Caco-2 (cell line): ENCODE measurements at regions not wholly inside any gene's neighbourhood (a gene's known extent, or its start where the extent isn't known, plus 50 kb on each side); places are given as distances from the start of the nearest gene placed in this dataset.

Experiments
- BruUV-seq: library from RNA; stranded (reverse); fragments of 400-500 nt; replicated peaks from 2 replicates; lab custom pipeline; 2021; lab: Mats Ljungman, UMichigan
- CTCF ChIA-PET: fragments of 300-600 bp; sonication (Branson Sonifier 250); formaldehyde crosslinking; loops from one replicate; lab custom pipeline; 2022; ENCODE audit warnings: antibody characterized with exemption; lab: Charles Lee
- POLR2A ChIA-PET: fragments of 300-600 bp; sonication (Branson Sonifier 250); formaldehyde crosslinking; loops from one replicate; lab custom pipeline; 2022; ENCODE audit warnings: antibody characterized with exemption; lab: Charles Lee
- DNase-seq, 2 experiments: peaks; one replicate each; pipeline versions ENCODE4 v3.0.0 to v3.0.0-alpha.2; 2020 to 2022
- H3K27me3 ChIP-seq: replicated peaks from 2 replicates; pipeline ENCODE4 v1.6.0; 2011; ENCODE audit warnings: low read length; ENCODE audit not compliant: control insufficient read depth, insufficient read depth
- H3K36me3 ChIP-seq: 2 replicates; pipeline ENCODE4 v1.5.1; 2011; ENCODE audit warnings: low read length; ENCODE audit not compliant: control insufficient read depth, insufficient read depth
- H3K4me1 ChIP-seq: fragments of 250-450 bp; sonication (Bioruptor Pico); 2 replicates; pipeline ENCODE4 v1.5.1; 2020; ENCODE audit warnings: mild to moderate bottlenecking
- H3K4me3 ChIP-seq: 2 replicates; pipeline ENCODE4 v1.5.1; 2011; ENCODE audit warnings: low read depth, mild to moderate bottlenecking, control low read depth, low read length
- H3K9me3 ChIP-seq: fragments of 250-450 bp; sonication (Bioruptor Pico); 2 replicates; pipeline ENCODE4 v1.5.1; 2020; ENCODE audit warnings: mild to moderate bottlenecking, moderate library complexity
- H3K27ac Mint-ChIP-seq: one replicate; pipeline ENCODE4 v1.8.0; 2022; ENCODE audit warnings: mixed read lengths; ENCODE audit not compliant: unreplicated experiment
- H3K27me3 Mint-ChIP-seq: one replicate; pipeline ENCODE4 v1.8.0; 2022; ENCODE audit warnings: mixed read lengths; ENCODE audit not compliant: insufficient read depth, unreplicated experiment
- H3K36me3 Mint-ChIP-seq: one replicate; pipeline ENCODE4 v1.8.0; 2022; ENCODE audit warnings: mild to moderate bottlenecking, mixed read lengths; ENCODE audit not compliant: insufficient read depth, unreplicated experiment
- H3K4me1 Mint-ChIP-seq: one replicate; pipeline ENCODE4 v1.8.0; 2022; ENCODE audit warnings: low read depth, mixed read lengths; ENCODE audit not compliant: unreplicated experiment
- H3K4me3 Mint-ChIP-seq: one replicate; pipeline ENCODE4 v1.8.0; 2022; ENCODE audit warnings: mild to moderate bottlenecking, moderate library complexity, mixed read lengths; ENCODE audit not compliant: unreplicated experiment
- H3K9me3 Mint-ChIP-seq: one replicate; pipeline ENCODE4 v1.8.0; 2022; ENCODE audit warnings: mixed read lengths; ENCODE audit not compliant: unreplicated experiment
- intact Hi-C: fragments of 100-400 bp; cut with micrococcal nuclease; formaldehyde crosslinking; loops from one replicate; pipeline ENCODE4 v1.10.0; 2022; ENCODE audit not compliant: unreplicated experiment
- TF ChIP-seq, protein P1 (sequence below), 2 experiments: fragments of 200-600 bp in 1 of 2; IDR thresholded peaks; 1 replicate in 1 of 2; 2 replicates in 1 of 2; pipeline versions ENCODE4 v1.5.1 to v1.8.0; 2011 to 2022; ENCODE audit warnings: antibody characterized with exemption in 1 of 2, control low read depth in 1 of 2, inconsistent platforms in 1 of 2, low read depth in 1 of 2, low read length in 1 of 2, mild to moderate bottlenecking in 1 of 2, moderate library complexity in 1 of 2; ENCODE audit not compliant: insufficient read depth in 1 of 2, severe bottlenecking in 1 of 2, unreplicated experiment in 1 of 2

DNA sequence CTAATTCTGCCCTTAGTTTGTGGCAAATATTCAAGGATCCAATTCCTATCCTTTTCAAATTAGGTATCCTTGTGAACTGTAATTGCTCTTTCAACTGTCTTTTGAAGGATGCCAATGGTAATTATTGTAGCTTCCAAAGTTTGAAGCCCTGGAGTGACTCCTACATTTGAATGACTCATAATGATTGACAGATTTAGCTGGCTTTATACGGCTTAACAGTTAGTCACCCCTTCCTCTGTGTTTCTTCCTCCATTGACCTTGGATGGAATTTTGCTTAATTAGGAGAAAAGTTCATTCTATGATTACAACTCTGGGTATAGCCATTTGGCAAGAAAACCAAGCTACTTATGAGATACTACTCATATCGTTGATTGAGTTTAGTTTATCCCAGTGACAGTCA, 639.3 kb upstream of the KIRREL3 start:
- POLR2A ChIA-PET: no interaction called here
- Histone ChIP-seq H3K36me3 (no peaks in the 10 kb centered on the region), H3K27me3 (no peaks in the 10 kb centered on the region), H3K9me3 (no peaks in the 10 kb centered on the region), H3K4me1 (no peaks in the 10 kb centered on the region), H3K4me3 (no peak overlapping the region)
- no peaks in the 10 kb centered on the region for H3K36me3 Mint-ChIP-seq
- H3K27me3 Mint-ChIP-seq: peaks cover 3% of the 10 kb centered on the region
- no peaks in the 10 kb centered on the region for H3K9me3 Mint-ChIP-seq
- H3K4me1 Mint-ChIP-seq: no peaks in the 10 kb centered on the region
- no TSS peak for BruUV-seq
- no peak overlapping the region for H3K4me3 Mint-ChIP-seq
- no peak for DNase-seq
- intact Hi-C loops: no loop called here
- TF ChIP-seq, protein P1, sequence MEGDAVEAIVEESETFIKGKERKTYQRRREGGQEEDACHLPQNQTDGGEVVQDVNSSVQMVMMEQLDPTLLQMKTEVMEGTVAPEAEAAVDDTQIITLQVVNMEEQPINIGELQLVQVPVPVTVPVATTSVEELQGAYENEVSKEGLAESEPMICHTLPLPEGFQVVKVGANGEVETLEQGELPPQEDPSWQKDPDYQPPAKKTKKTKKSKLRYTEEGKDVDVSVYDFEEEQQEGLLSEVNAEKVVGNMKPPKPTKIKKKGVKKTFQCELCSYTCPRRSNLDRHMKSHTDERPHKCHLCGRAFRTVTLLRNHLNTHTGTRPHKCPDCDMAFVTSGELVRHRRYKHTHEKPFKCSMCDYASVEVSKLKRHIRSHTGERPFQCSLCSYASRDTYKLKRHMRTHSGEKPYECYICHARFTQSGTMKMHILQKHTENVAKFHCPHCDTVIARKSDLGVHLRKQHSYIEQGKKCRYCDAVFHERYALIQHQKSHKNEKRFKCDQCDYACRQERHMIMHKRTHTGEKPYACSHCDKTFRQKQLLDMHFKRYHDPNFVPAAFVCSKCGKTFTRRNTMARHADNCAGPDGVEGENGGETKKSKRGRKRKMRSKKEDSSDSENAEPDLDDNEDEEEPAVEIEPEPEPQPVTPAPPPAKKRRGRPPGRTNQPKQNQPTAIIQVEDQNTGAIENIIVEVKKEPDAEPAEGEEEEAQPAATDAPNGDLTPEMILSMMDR (IDR thresholded peaks at IDR 0.05; ENCODE audit: insufficient read depth in 1 of 2, low read depth in 1 of 2, low read length in 1 of 2, severe bottlenecking in 1 of 2, unreplicated experiment in 1 of 2): no peak
- CTCF ChIA-PET: no interaction called here
- H3K27ac Mint-ChIP-seq: no peak overlapping the region

GRCh38 chr11:127632976-127633680, 632.6 kb upstream of the KIRREL3 start:
- peaks cover 3% of the 10 kb centered on the region for H3K27me3 Mint-ChIP-seq
- Histone ChIP-seq H3K27me3 (no peaks in the 10 kb centered on the region), H3K36me3 (no peaks in the 10 kb centered on the region), H3K4me1 (no peaks in the 10 kb centered on the region), H3K4me3 (no peak overlapping the region), H3K9me3 (no peaks in the 10 kb centered on the region)
- no peaks in the 10 kb centered on the region for H3K36me3 Mint-ChIP-seq
- intact Hi-C loops: no loop called here
- no peaks in the 10 kb centered on the region for H3K4me1 Mint-ChIP-seq
- H3K4me3 Mint-ChIP-seq: no peak overlapping the region
- BruUV-seq: no TSS peak
- no peaks in the 10 kb centered on the region for H3K9me3 Mint-ChIP-seq
- H3K27ac Mint-ChIP-seq: no peak overlapping the region
- TF ChIP-seq, protein P1 (IDR thresholded peaks at IDR 0.05; ENCODE audit: insufficient read depth in 1 of 2, low read depth in 1 of 2, low read length in 1 of 2, severe bottlenecking in 1 of 2, unreplicated experiment in 1 of 2): no peak
- ChIA-PET POLR2A (interaction anchor here (0.8 kb wide), 1 partner anchor 10 kb away, joined by 3 read pairs; no protein-coding TSS in a partner anchor), CTCF (no interaction called here)
- DNase-seq: no peak

DNA sequence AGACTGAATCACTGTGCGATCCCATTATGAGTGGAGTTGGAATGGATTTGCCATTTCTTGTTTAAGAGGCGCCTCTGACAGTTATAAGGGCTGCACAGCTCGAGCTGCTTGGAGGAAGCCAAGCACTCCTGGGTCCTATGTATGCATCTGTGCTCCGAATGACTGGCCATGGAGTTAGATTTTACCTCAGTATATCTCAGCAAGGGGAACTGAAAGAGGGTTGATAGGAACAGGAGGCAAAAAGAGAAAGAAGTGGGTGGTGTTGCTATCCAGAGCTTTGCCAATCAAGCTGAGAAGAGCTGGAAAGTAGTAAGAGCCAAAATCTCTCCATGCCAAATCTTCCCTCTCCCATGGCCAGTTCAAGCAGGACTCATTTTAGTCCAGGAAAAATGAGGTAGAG, 632.0 kb upstream of the KIRREL3 start:
- H3K27me3 ChIP-seq: no peaks in the 10 kb centered on the region
- no peaks in the 10 kb centered on the region for H3K9me3 Mint-ChIP-seq
- TF ChIP-seq, protein P1 (IDR thresholded peaks at IDR 0.05; ENCODE audit: insufficient read depth in 1 of 2, low read depth in 1 of 2, low read length in 1 of 2, severe bottlenecking in 1 of 2, unreplicated experiment in 1 of 2): no peak
- no peaks in the 10 kb centered on the region for H3K4me1 Mint-ChIP-seq
- H3K4me1 ChIP-seq: no peaks in the 10 kb centered on the region
- H3K27ac Mint-ChIP-seq: no peak overlapping the region
- H3K27me3 Mint-ChIP-seq: peaks cover 3% of the 10 kb centered on the region
- no peaks in the 10 kb centered on the region for H3K36me3 ChIP-seq
- ChIA-PET CTCF (no interaction called here), POLR2A (no interaction called here)
- intact Hi-C loops: no loop called here
- no peak overlapping the region for H3K4me3 Mint-ChIP-seq
- H3K9me3 ChIP-seq: no peaks in the 10 kb centered on the region
- no peak overlapping the region for H3K4me3 ChIP-seq
- DNase-seq: no peak
- no peaks in the 10 kb centered on the region for H3K36me3 Mint-ChIP-seq
- BruUV-seq: no TSS peak
